ENCODE measurements at regions not wholly inside any gene's neighbourhood (a gene's known extent, or its start where the extent isn't known, plus 50 kb on each side); places are given as distances from the start of the nearest gene placed in this dataset.
"Not testable (repeated sequence)": the region's sequence is repeated elsewhere in the genome, so short reads cannot be mapped to it uniquely, and the experiment has no call there.

- Histone ChIP-seq H3K4me1 (peaks cover 0 to 5% of the 10 kb centered on the region in 2 donors), H3K9me3 (no peaks in the 10 kb centered on the region), H3K4me3 (no peak overlapping the region), H3K27ac (no peak overlapping the region), H3K36me3 (no peaks in the 10 kb centered on the region), H3K27me3 (no peaks in the 10 kb centered on the region)
- no peak for DNase-seq
- no peak for TF ChIP-seq CTCF (IDR thresholded peaks at IDR 0.05)
- intact Hi-C loops (cut with DNase I) = no loop called here
- no peak for ATAC-seq
These were observed 106.8 kb upstream of the SLC7A14 start for GRCh38 chr3:170692720-170693119.

DNA sequence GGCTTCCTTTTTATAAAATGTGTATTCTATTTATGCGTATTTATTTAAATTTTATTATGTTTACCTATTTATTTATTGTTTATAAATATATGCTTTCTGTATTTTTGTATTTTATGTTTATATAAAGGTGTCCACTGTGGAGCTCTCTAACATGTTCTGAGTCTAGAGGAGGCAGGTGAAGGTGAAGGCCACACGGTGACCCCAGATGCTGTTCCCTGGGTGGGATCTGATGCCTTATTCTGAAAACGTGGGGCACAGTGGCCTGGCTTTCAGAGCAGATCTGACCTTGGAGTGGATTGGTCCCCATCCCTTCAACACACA is 104.7 kb upstream of the SLC7A14 start:
- H3K27me3 ChIP-seq = no peaks in the 10 kb centered on the region
- no peak for DNase-seq
- H3K9me3 ChIP-seq = no peaks in the 10 kb centered on the region
- H3K36me3 ChIP-seq = no peaks in the 10 kb centered on the region
- no peak overlapping the region for H3K4me3 ChIP-seq
- TF ChIP-seq CTCF (IDR thresholded peaks at IDR 0.05) = no peak
- intact Hi-C loops (cut with DNase I) = no loop called here
- no peak overlapping the region for H3K27ac ChIP-seq
- peaks cover 0 to 5% of the 10 kb centered on the region in 2 donors for H3K4me1 ChIP-seq
- no peak for ATAC-seq

DNA sequence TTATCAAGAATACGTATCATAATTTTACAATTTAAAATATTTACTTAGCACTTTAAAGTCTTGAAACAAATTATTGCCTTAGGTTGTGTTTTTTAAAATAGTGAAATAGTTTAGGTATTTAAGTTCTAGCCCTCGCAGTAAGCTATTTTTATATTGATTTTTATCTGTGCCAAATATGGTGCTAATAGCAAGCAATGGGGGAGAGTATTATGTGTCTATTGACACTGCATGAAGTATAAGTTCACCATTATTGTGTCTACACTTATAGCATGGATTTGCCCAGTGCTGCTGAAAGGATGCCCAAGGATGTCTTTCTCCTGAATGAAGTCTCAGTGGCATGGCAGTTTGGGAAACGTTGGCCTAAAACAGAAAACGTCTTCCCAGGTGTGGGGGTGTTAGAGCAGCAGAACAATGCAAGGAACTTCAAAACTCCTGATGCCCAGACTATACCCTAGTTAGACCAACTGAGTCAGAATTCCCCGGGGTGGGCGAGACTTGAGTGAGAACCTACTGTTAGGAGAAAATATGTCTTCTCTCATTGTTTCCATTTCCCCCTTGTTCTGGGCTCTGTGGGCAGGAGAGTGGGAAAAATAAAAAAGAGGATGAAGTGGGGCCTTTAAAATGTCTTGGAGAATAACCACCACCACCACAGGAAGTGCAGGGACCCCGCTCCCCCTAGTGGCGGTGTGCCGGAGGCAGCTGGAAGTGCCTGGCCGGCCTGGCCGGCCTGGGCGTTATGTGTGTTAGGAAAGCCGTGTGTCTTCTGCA is 104.2 kb upstream of the SLC7A14 start:
- no peak overlapping the region for H3K4me3 ChIP-seq
- intact Hi-C loops (cut with DNase I) = no loop called here
- ATAC-seq (peak; percentile 96), DNase-seq (peak in 3 of 4 donors; percentile 49 to 88 (median 52))
- TF ChIP-seq CTCF (IDR thresholded peaks at IDR 0.05) = peak; percentile 57 to 75
- H3K36me3 ChIP-seq = no peaks in the 10 kb centered on the region
- peaks cover 0 to 5% of the 10 kb centered on the region in 2 donors for H3K4me1 ChIP-seq
- no peaks in the 10 kb centered on the region for H3K27me3 ChIP-seq
- H3K27ac ChIP-seq = no peak overlapping the region
- no peaks in the 10 kb centered on the region for H3K9me3 ChIP-seq

DNA sequence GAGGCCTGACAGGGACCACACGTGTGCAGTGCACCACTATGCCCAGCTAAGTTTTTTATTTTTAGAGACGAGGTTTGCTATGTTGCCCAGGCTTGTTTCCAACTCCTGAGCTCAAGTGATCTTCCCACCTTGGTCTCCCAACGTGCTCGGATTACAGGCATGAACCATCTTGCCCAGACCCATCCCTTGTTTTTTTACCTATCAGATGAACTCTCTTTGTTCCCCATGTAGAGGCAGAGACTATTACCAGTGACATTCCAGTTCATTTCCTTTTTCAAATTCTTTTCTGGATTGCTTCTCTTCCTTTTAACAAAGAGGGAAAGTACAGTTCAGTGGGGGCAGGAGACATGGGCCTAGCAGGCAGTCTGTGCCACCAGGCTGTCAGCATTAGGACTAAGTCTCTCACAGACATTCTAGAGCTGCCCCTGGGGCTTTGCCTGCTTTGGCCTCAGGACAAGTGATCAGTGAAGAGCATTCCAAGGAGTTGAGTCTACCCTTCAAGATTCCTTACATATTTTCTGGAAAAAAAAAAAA is 103.5 kb upstream of the SLC7A14 start:
- Histone ChIP-seq H3K27ac (peak overlapping the region; percentile 37 to 39), H3K4me3 (no peak overlapping the region), H3K27me3 (no peaks in the 10 kb centered on the region), H3K4me1 (peaks cover 0 to 5% of the 10 kb centered on the region in 2 donors), H3K9me3 (no peaks in the 10 kb centered on the region), H3K36me3 (no peaks in the 10 kb centered on the region)
- DNase-seq (peak in 2 of 4 donors; percentile 19 to 50), ATAC-seq (peak; percentile 98)
- TF ChIP-seq CTCF (IDR thresholded peaks at IDR 0.05) = no peak
- intact Hi-C loops (cut with DNase I) = no loop called here

- intact Hi-C loops (cut with DNase I) = not testable (repeated sequence)
These were observed 102.3 kb upstream of the SLC7A14 start for GRCh38 chr3:170688222-170688621.

More at GRCh38 chr3:170688222-170688621, 102.3 kb upstream of the SLC7A14 start:
- not testable (repeated sequence) for H3K27me3 ChIP-seq, H3K4me3 ChIP-seq, H3K36me3 ChIP-seq, H3K9me3 ChIP-seq, H3K27ac ChIP-seq, ATAC-seq, H3K4me1 ChIP-seq, DNase-seq

Data from left lung (tissue), 4 donors.